H9 (cell line): ENCODE measurements at regions not wholly inside any gene's neighbourhood (a gene's known extent, or its start where the extent isn't known, plus 50 kb on each side); places are given as distances from the start of the nearest gene placed in this dataset.

Source experiments
- DNase-seq: peaks from one replicate; pipeline ENCODE4 v3.0.0-alpha.2; 2017
- H2AFZ ChIP-seq: one replicate; pipeline ENCODE4 v1.6.1; 2013; ENCODE audit warnings: mild to moderate bottlenecking, low read length, control low read depth, moderate library complexity
- H2AK5ac ChIP-seq: 2 replicates; pipeline ENCODE4 v1.6.1; 2013; ENCODE audit warnings: low read length, control low read depth, mixed read lengths; ENCODE audit not compliant: insufficient read length
- H2BK120ac ChIP-seq: one replicate; pipeline ENCODE4 v1.6.1; 2013; ENCODE audit warnings: low read depth, mild to moderate bottlenecking, low read length, control low read depth, inconsistent platforms; ENCODE audit not compliant: poor library complexity, severe bottlenecking
- H2BK12ac ChIP-seq: 2 replicates; pipeline ENCODE4 v1.6.1; 2013; ENCODE audit warnings: low read length, control low read depth, mixed read lengths, low read depth; ENCODE audit not compliant: insufficient read length
- H2BK15ac ChIP-seq: 2 replicates; pipeline ENCODE4 v1.6.1; 2013; ENCODE audit warnings: low read depth, low read length, control low read depth
- H2BK20ac ChIP-seq: one replicate; pipeline ENCODE4 v1.6.1; 2013; ENCODE audit warnings: low read depth, mild to moderate bottlenecking, low read length, control low read depth, inconsistent platforms; ENCODE audit not compliant: poor library complexity, severe bottlenecking
- H2BK5ac ChIP-seq: 2 replicates; pipeline ENCODE4 v1.6.1; 2013; ENCODE audit warnings: low read length, control low read depth, mixed read lengths; ENCODE audit not compliant: insufficient read length
- H3K14ac ChIP-seq: 2 replicates; pipeline ENCODE4 v1.6.1; 2013; ENCODE audit warnings: low read length, control low read depth; ENCODE audit not compliant: insufficient read depth
- H3K18ac ChIP-seq: 2 replicates; pipeline ENCODE4 v1.6.1; 2013; ENCODE audit warnings: low read depth, mild to moderate bottlenecking, mixed read lengths, low read length, control low read depth; ENCODE audit not compliant: insufficient read length
- H3K23ac ChIP-seq: 2 replicates; pipeline ENCODE4 v1.6.1; 2013; ENCODE audit warnings: low read length, control low read depth, mixed read lengths, low read depth; ENCODE audit not compliant: insufficient read length
- H3K23me2 ChIP-seq: 2 replicates; pipeline ENCODE4 v1.6.1; 2013; ENCODE audit warnings: low read depth, mild to moderate bottlenecking, mixed read lengths, low read length, control low read depth; ENCODE audit not compliant: insufficient read length, poor library complexity, severe bottlenecking
- H3K27ac ChIP-seq: 2 replicates; pipeline ENCODE4 v1.5.1; 2013; ENCODE audit warnings: low read length, control low read depth, mixed read lengths, low read depth; ENCODE audit not compliant: insufficient read length
- H3K27me3 ChIP-seq: 2 replicates; pipeline ENCODE4 v1.6.1; 2013; ENCODE audit warnings: low read length, control low read depth, inconsistent platforms; ENCODE audit not compliant: insufficient read depth
- H3K4ac ChIP-seq: 2 replicates; pipeline ENCODE4 v1.6.1; 2013; ENCODE audit warnings: low read depth, mild to moderate bottlenecking, control low read depth, inconsistent platforms, low read length, moderate library complexity
- H3K4me1 ChIP-seq: 2 replicates; pipeline ENCODE4 v1.6.1; 2013; ENCODE audit warnings: low read length, control low read depth, inconsistent platforms; ENCODE audit not compliant: insufficient read depth
- H3K4me2 ChIP-seq: 2 replicates; pipeline ENCODE4 v1.6.1; 2013; ENCODE audit warnings: low read length, control low read depth, mixed read lengths; ENCODE audit not compliant: insufficient read length, insufficient read depth
- H3K56ac ChIP-seq: 2 replicates; pipeline ENCODE4 v1.6.1; 2013; ENCODE audit warnings: low read depth, mild to moderate bottlenecking, mixed read lengths, low read length, control low read depth; ENCODE audit not compliant: insufficient read length
- H3K79me1 ChIP-seq: 2 replicates; pipeline ENCODE4 v1.6.1; 2013; ENCODE audit warnings: low read depth, mild to moderate bottlenecking, moderate library complexity, low read length, control low read depth, inconsistent platforms; ENCODE audit not compliant: insufficient read depth, poor library complexity, severe bottlenecking
- H3K79me2 ChIP-seq: 2 replicates; pipeline ENCODE4 v1.6.1; 2013; ENCODE audit warnings: low read length, control low read depth, inconsistent platforms; ENCODE audit not compliant: insufficient read depth
- H3K9ac ChIP-seq: 2 replicates; pipeline ENCODE4 v1.6.1; 2013; ENCODE audit warnings: low read length, control low read depth, mixed read lengths; ENCODE audit not compliant: insufficient read length; ENCODE audit errors: extremely low read depth
- H3K9me3 ChIP-seq: one replicate; pipeline ENCODE4 v1.6.1; 2013; ENCODE audit warnings: low read depth, low read length, inconsistent platforms; ENCODE audit not compliant: control insufficient read depth
- H3T11ph ChIP-seq: one replicate; pipeline ENCODE4 v1.6.1; 2013; ENCODE audit warnings: mild to moderate bottlenecking, low read length, control low read depth, inconsistent platforms
- H4K20me1 ChIP-seq: one replicate; pipeline ENCODE4 v1.6.1; 2013; ENCODE audit not compliant: control insufficient read depth, insufficient read length, insufficient read depth
- H4K5ac ChIP-seq: 2 replicates; pipeline ENCODE4 v1.6.1; 2013; ENCODE audit warnings: low read depth, mild to moderate bottlenecking, mixed read lengths, low read length, control low read depth; ENCODE audit not compliant: insufficient read length
- H4K8ac ChIP-seq: replicated peaks from 2 replicates; pipeline ENCODE4 v1.6.1; 2013; ENCODE audit warnings: low read length, control low read depth, mixed read lengths, low read depth; ENCODE audit not compliant: insufficient read length
- H4K91ac ChIP-seq: 2 replicates; pipeline ENCODE4 v1.6.1; 2013; ENCODE audit warnings: low read depth, mild to moderate bottlenecking, moderate library complexity, mixed read lengths, low read length, control low read depth; ENCODE audit not compliant: insufficient read length
- H3K27ac Mint-ChIP-seq, 3 experiments: 2 replicates in 2 of 3; 3 replicates in 1 of 3; pipeline ENCODE4 v1.8.0; 2020 to 2021; ENCODE audit warnings: mixed read lengths in 3 of 3, mild to moderate bottlenecking in 1 of 3, moderate library complexity in 1 of 3
- H3K27me3 Mint-ChIP-seq: 2 replicates; pipeline ENCODE4 v1.8.0; 2021; ENCODE audit warnings: low read depth, mild to moderate bottlenecking, moderate library complexity, mixed read lengths
- H3K36me3 Mint-ChIP-seq, 3 experiments: 2 replicates in 2 of 3; 3 replicates in 1 of 3; pipeline ENCODE4 v1.8.0; 2020 to 2021; ENCODE audit warnings: low read depth in 3 of 3, mixed read lengths in 3 of 3; ENCODE audit not compliant: insufficient read depth in 1 of 3
- H3K4me1 Mint-ChIP-seq, 2 experiments: 2 replicates each; pipeline ENCODE4 v1.8.0; 2020; ENCODE audit warnings: mixed read lengths in 2 of 2
- H3K4me3 Mint-ChIP-seq, 2 experiments: 2 replicates in 1 of 2; 3 replicates in 1 of 2; pipeline ENCODE4 v1.8.0; 2020 to 2021; ENCODE audit warnings: mild to moderate bottlenecking in 2 of 2, mixed read lengths in 2 of 2, moderate library complexity in 1 of 2
- H3K9me3 Mint-ChIP-seq, 2 experiments: 2 replicates in 1 of 2; 3 replicates in 1 of 2; pipeline ENCODE4 v1.8.0; 2020; ENCODE audit warnings: mild to moderate bottlenecking in 2 of 2, mixed read lengths in 2 of 2, moderate library complexity in 1 of 2
- CTCF ChIP-seq: fragments of 200-600 bp; sonication (generic); conservative IDR thresholded peaks from 3 replicates; pipeline ENCODE4 v1.8.0; 2021; ENCODE audit warnings: antibody characterized with exemption, mild to moderate bottlenecking

GRCh38 chr10:88067737-88068136 lies 204.3 kb downstream of the PTEN start:
- H3K27me3 ChIP-seq = no peaks in the 10 kb centered on the region
- Mint-ChIP-seq H3K27me3 (no peaks in the 10 kb centered on the region), H3K9me3 (no peaks in the 10 kb centered on the region), H3K36me3 (no peaks in the 10 kb centered on the region), H3K4me1 (no peaks in the 10 kb centered on the region; a peak in 1 of 4 replicates), H3K4me3 (no peak overlapping the region), H3K27ac (no peak overlapping the region)
- no peaks in the 10 kb centered on the region for H3K79me2 ChIP-seq
- no peak overlapping the region for H3K27ac ChIP-seq
- no peak overlapping the region for H4K91ac ChIP-seq
- DNase-seq = no peak
- no peak overlapping the region for H2BK15ac ChIP-seq
- H3T11ph ChIP-seq = no peak overlapping the region
- H2AK5ac ChIP-seq = no peak overlapping the region
- no peak overlapping the region for H3K23ac ChIP-seq
- H2BK5ac ChIP-seq = no peak overlapping the region
- no peak overlapping the region for H3K4ac ChIP-seq
- TF ChIP-seq CTCF = no peak
- no peak overlapping the region for H2BK120ac ChIP-seq
- H3K4me2 ChIP-seq = no peak overlapping the region
- no peaks in the 10 kb centered on the region for H3K9me3 ChIP-seq
- no peak overlapping the region for H3K56ac ChIP-seq
- no peaks in the 10 kb centered on the region for H3K79me1 ChIP-seq
- H3K9ac ChIP-seq = no peak overlapping the region
- no peaks in the 10 kb centered on the region for H3K23me2 ChIP-seq
- H4K20me1 ChIP-seq = no peaks in the 10 kb centered on the region
- H3K14ac ChIP-seq = no peak overlapping the region
- H4K5ac ChIP-seq = no peak overlapping the region
- H3K18ac ChIP-seq = no peak overlapping the region
- no peak overlapping the region for H2AFZ ChIP-seq
- H4K8ac ChIP-seq = no peak overlapping the region
- H2BK20ac ChIP-seq = no peak overlapping the region
- no peaks in the 10 kb centered on the region for H3K4me1 ChIP-seq
- no peak overlapping the region for H2BK12ac ChIP-seq
